Neural crest cell (in vitro differentiated cells): ENCODE measurements at regions not wholly inside any gene's neighbourhood (a gene's known extent, or its start where the extent isn't known, plus 50 kb on each side); places are given as distances from the start of the nearest gene placed in this dataset.

Experiments used
- DNase-seq: peaks from one replicate; pipeline ENCODE4 v3.0.0; 2021; ENCODE audit warnings: low read depth, mixed read lengths, low spot score
- H3K27ac Mint-ChIP-seq: one replicate; pipeline ENCODE4 v1.8.0; 2021; ENCODE audit warnings: mild to moderate bottlenecking, mixed read lengths; ENCODE audit not compliant: unreplicated experiment
- H3K27me3 Mint-ChIP-seq: 2 replicates; pipeline ENCODE4 v1.8.0; 2021; ENCODE audit warnings: low read depth, mild to moderate bottlenecking, mixed read lengths
- H3K36me3 Mint-ChIP-seq: 2 replicates; pipeline ENCODE4 v1.8.0; 2021; ENCODE audit warnings: low read depth, mild to moderate bottlenecking, mixed read lengths
- H3K4me1 Mint-ChIP-seq: 2 replicates; pipeline ENCODE4 v1.8.0; 2021; ENCODE audit warnings: mixed read lengths
- H3K4me3 Mint-ChIP-seq: one replicate; pipeline ENCODE4 v1.8.0; 2021; ENCODE audit warnings: mild to moderate bottlenecking, mixed read lengths
- H3K9me3 Mint-ChIP-seq: 2 replicates; pipeline ENCODE4 v1.8.0; 2021; ENCODE audit warnings: mixed read lengths
- TF ChIP-seq, protein P1 (sequence below): fragments of 200-600 bp; sonication (generic); conservative IDR thresholded peaks from 2 replicates; pipeline ENCODE4 v1.5.0; 2021; ENCODE audit warnings: antibody characterized with exemption, mild to moderate bottlenecking

DNA sequence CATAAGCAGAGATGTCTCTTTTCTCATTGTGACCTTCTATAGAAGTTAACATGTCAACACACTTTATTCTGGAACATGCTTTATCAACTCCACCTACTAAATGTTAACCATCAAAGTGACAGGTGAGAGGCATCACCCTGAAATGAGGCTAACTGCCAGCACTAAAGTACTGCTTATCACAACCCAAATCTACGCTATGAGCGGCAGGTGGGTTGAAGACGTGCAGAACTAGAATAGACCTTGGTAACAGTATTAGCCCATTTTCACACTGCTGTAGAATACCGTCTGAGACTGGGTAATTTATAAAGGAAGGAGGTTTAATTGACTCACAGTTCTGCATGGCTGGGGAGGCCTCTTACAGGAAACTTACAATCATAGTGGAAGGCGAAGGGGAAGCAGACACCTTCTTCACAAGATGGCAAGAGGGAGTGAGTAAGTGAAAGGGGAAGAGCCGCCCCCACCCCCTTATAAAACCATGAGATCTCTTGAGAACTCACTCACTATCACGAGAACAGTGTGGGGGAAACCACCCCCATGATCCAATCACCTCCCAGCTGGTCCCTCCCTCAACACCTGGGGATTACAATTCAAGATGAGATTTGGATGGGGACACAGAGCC is 359.0 kb downstream of the SEC23A start:
- H3K4me1 Mint-ChIP-seq, result no peaks in the 10 kb centered on the region
- H3K36me3 Mint-ChIP-seq, result no peaks in the 10 kb centered on the region
- peak overlapping the region; percentile 29 for H3K27ac Mint-ChIP-seq
- H3K9me3 Mint-ChIP-seq, result no peaks in the 10 kb centered on the region
- peaks cover 3% of the 10 kb centered on the region for H3K27me3 Mint-ChIP-seq
- DNase-seq, result no peak
- TF ChIP-seq, protein P1, sequence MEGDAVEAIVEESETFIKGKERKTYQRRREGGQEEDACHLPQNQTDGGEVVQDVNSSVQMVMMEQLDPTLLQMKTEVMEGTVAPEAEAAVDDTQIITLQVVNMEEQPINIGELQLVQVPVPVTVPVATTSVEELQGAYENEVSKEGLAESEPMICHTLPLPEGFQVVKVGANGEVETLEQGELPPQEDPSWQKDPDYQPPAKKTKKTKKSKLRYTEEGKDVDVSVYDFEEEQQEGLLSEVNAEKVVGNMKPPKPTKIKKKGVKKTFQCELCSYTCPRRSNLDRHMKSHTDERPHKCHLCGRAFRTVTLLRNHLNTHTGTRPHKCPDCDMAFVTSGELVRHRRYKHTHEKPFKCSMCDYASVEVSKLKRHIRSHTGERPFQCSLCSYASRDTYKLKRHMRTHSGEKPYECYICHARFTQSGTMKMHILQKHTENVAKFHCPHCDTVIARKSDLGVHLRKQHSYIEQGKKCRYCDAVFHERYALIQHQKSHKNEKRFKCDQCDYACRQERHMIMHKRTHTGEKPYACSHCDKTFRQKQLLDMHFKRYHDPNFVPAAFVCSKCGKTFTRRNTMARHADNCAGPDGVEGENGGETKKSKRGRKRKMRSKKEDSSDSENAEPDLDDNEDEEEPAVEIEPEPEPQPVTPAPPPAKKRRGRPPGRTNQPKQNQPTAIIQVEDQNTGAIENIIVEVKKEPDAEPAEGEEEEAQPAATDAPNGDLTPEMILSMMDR, result no peak
- H3K4me3 Mint-ChIP-seq, result no peak overlapping the region

DNA sequence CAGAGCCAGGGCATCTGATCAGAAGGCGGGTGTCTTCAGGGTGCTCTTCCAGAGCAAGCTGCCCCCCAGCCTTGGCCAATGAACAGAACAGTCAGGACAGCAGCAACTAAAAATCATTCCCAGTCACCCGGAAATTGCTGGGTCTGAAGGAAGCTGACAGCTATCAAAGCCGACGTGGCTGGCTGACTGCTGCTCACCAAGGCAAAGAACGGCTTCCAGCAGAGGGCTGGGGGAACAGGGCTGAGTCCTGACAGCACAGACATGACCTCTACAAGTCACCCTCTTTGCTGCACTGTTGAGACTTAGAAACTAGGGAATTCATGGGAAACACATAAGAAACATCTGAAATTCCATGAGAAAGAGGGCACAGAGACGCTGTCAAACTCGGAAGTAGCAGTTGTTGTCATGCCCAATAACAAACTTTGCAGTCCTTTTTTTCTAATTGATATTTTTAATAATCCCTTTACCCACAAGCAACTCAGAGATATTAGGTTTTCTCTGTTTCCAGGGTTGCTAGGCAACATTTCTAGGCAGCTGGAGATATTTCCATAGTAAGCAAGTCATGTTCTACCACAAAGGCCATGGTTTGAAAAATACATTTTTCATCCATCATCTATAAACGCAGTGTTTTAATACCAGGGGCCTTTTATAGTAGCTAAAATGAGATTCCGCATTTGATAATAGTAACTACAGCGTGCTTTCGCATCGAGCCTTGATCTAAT is 365.2 kb downstream of the SEC23A start:
- no peak overlapping the region for H3K27ac Mint-ChIP-seq
- TF ChIP-seq, protein P1, result no peak
- no peaks in the 10 kb centered on the region for H3K36me3 Mint-ChIP-seq
- peaks cover 11% of the 10 kb centered on the region for H3K4me1 Mint-ChIP-seq
- peaks cover 7% of the 10 kb centered on the region for H3K9me3 Mint-ChIP-seq
- H3K4me3 Mint-ChIP-seq, result no peak overlapping the region
- peak; percentile 9 for DNase-seq
- peaks cover 3% of the 10 kb centered on the region for H3K27me3 Mint-ChIP-seq

- Mint-ChIP-seq H3K4me3 (no peak overlapping the region), H3K9me3 (peaks cover 10% of the 10 kb centered on the region), H3K36me3 (peaks cover 4% of the 10 kb centered on the region), H3K27ac (no peak overlapping the region), H3K27me3 (no peaks in the 10 kb centered on the region), H3K4me1 (peaks cover 20% of the 10 kb centered on the region)
- TF ChIP-seq, protein P1, result no peak
- DNase-seq, result no peak
These were observed 368.0 kb downstream of the SEC23A start for GRCh38 chr14:38735005-38735404.

- no peaks in the 10 kb centered on the region for H3K27me3 Mint-ChIP-seq
- DNase-seq, result no peak
- TF ChIP-seq, protein P1, result no peak
- peaks cover 9% of the 10 kb centered on the region for H3K4me1 Mint-ChIP-seq
- peaks cover 4% of the 10 kb centered on the region for H3K36me3 Mint-ChIP-seq
- H3K9me3 Mint-ChIP-seq, result peaks cover 10% of the 10 kb centered on the region
- no peak overlapping the region for H3K4me3 Mint-ChIP-seq
- no peak overlapping the region for H3K27ac Mint-ChIP-seq
These were observed 371.1 kb downstream of the SEC23A start for GRCh38 chr14:38731962-38732361.

DNA sequence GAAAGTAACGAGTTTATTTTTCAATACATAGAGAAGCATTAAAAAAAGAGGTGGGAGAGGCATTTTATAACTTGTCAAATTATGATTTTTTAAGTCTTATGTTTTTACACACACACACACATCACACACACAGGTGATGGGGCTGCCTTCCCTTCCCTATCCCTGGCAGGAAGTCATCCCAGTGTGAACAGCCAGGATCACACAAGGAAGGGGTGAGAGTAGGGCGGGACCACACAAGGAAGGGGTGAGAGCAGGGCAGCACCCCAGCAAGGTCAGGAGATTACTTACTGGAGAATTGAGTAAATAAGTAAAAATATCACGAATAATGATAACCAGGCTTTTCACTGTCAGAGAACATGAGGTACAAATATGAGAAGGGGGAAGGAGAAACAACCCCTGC is 372.6 kb downstream of the SEC23A start:
- TF ChIP-seq, protein P1, result no peak
- H3K27ac Mint-ChIP-seq, result no peak overlapping the region
- H3K4me1 Mint-ChIP-seq, result peaks cover 9% of the 10 kb centered on the region
- peaks cover 4% of the 10 kb centered on the region for H3K36me3 Mint-ChIP-seq
- DNase-seq, result no peak
- H3K9me3 Mint-ChIP-seq, result peaks cover 10% of the 10 kb centered on the region
- H3K27me3 Mint-ChIP-seq, result no peaks in the 10 kb centered on the region
- no peak overlapping the region for H3K4me3 Mint-ChIP-seq
